ENCODE measurements at regions not wholly inside any gene's neighbourhood (a gene's known extent, or its start where the extent isn't known, plus 50 kb on each side); places are given as distances from the start of the nearest gene placed in this dataset.

DNA sequence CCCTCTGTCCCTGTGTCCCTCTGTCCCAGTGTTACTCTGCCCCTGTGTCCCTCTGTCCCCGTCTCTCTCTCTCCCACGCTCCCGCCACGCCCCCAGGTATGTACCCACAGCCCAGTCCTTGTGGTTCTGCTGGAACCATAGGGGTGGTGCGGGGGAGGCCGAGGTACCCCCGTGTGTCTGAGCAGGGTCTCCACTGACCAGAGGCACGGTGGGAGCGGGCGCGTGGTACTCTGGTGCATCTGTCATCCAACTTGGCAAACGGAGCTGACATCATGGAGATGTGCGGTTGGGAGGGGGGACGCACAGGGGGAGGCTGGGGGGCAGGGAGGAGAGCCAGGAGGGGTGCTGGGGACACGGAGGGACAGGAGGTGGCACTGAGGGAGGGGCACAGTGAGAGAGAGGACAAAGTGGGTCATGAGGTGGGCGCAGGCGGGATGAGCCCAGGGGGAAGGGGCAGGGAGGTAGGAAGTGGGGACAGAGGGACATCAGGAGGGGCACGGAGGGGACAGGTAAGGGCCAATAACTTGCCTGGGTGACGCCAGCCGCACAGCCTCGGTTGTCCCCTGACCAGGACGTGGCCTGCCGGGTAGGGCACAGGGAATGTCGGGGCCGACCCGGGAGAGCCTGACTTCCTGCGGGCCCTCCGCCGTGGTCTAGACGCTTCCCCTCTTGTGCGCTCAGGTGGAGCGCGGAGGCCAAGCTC is 163.6 kb upstream of the PDE10A start:
- no peak overlapping the region for H3K4me3 ChIP-seq (ENCODE audit: low read depth, low read length)
- TF ChIP-seq, protein P1, sequence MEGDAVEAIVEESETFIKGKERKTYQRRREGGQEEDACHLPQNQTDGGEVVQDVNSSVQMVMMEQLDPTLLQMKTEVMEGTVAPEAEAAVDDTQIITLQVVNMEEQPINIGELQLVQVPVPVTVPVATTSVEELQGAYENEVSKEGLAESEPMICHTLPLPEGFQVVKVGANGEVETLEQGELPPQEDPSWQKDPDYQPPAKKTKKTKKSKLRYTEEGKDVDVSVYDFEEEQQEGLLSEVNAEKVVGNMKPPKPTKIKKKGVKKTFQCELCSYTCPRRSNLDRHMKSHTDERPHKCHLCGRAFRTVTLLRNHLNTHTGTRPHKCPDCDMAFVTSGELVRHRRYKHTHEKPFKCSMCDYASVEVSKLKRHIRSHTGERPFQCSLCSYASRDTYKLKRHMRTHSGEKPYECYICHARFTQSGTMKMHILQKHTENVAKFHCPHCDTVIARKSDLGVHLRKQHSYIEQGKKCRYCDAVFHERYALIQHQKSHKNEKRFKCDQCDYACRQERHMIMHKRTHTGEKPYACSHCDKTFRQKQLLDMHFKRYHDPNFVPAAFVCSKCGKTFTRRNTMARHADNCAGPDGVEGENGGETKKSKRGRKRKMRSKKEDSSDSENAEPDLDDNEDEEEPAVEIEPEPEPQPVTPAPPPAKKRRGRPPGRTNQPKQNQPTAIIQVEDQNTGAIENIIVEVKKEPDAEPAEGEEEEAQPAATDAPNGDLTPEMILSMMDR (IDR thresholded peaks at IDR 0.05; ENCODE audit: low read depth, low read length) = no peak

DNA sequence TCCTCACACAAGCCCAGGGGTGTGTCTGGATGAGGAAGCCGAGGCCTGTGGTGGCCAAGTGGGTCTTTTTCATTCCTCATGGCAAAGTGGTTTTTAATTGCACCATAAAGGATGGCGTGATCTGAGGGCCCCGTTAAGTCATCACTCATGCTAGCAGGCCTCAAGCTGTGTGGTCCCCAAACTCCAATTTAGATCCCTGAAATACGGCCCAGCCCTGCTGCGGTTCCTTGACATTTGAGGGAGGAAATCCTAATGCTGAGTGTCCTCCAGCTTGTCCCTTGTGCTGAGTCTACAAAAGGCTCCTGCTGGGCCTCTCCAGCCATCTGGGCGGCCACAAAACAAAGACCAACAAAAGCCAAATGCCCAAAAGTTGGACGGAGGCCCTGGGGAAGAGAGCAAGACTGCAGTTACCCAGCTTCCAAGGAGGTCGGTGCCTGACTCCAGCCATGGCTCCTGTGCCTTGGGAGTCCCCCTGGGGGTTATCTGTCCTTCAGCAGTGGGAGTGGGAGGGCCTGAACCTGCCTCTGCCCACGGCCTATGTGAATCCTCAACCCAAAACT is 162.3 kb upstream of the PDE10A start:
- TF ChIP-seq, protein P1 (IDR thresholded peaks at IDR 0.05; ENCODE audit: low read depth, low read length) = no peak
- H3K4me3 ChIP-seq (ENCODE audit: low read depth, low read length) = no peak overlapping the region

DNA sequence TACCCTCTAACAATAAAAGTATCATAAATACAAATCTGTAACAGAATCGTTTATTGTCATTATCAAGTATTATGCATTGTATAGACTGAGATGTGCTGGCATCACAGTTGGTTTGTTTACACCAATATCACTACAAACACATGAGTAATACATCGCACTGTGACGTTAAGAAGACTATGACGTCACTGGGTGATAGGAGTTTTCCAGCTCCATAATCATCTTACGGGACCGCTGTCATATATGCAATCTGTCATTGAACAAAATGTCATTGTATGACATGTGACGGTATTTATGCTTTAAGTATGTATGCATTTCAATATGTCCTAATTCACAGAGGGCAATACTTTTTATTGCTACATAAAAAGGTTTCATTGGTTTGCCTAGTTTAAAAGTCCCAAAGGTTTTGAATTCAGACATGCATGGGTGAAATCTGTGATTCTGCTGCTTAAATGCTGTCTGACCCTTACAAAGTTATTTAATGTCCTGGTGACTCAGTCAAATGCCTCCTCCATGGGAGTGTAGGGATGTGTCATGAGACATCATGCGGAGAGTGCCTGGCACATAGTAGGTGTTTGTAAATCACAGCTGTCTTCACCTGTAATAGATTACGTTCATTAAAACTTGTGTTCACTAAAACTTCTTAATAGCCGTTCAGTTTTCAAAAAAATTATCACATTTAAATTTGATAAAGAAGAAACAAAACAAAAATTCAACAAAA is 160.7 kb upstream of the PDE10A start:
- H3K4me3 ChIP-seq (ENCODE audit: low read depth, low read length) = no peak overlapping the region
- TF ChIP-seq, protein P1 (IDR thresholded peaks at IDR 0.05; ENCODE audit: low read depth, low read length) = no peak

DNA sequence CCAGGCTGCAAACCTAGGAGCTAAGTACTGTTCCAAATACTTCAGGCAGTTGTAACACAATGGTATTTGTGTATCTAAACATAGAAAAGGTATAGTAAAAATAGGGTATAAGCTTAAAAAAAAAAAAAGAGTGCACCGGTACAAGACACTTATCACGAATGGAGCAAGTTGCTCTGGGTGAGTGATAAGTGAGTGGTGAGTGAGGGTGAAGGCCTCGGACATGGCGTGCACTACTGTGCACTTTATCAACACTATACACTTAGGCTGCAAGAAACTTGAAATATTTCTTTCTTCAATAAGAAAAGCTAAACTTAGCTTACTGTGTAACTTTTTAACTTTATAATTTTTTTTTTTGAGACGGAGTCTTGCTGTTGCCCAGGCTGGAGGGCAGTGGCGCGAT is 159.5 kb upstream of the PDE10A start:
- no peak overlapping the region for H3K4me3 ChIP-seq (ENCODE audit: low read depth, low read length)
- TF ChIP-seq, protein P1 (IDR thresholded peaks at IDR 0.05; ENCODE audit: low read depth, low read length) = no peak

DNA sequence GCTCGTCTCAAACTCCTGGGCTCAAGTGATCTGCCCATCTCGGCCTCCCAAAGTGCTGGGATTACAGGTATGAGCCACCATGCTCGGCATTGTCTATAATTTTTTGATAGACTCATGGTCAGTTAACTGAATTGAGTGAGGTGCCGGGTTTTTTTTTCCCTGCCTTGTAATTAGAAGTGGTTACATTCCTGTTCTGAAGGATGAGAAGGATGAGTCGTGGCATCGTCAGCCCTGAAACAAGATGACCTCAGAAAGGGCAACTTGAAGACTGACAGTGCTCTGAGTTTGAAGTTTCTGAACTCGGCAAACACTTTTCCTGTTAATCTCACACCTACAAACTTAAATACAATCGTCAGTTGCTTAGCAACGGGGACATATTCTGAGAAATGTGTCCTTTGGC is 158.7 kb upstream of the PDE10A start:
- TF ChIP-seq, protein P1 (IDR thresholded peaks at IDR 0.05; ENCODE audit: low read depth, low read length) = no peak

DNA sequence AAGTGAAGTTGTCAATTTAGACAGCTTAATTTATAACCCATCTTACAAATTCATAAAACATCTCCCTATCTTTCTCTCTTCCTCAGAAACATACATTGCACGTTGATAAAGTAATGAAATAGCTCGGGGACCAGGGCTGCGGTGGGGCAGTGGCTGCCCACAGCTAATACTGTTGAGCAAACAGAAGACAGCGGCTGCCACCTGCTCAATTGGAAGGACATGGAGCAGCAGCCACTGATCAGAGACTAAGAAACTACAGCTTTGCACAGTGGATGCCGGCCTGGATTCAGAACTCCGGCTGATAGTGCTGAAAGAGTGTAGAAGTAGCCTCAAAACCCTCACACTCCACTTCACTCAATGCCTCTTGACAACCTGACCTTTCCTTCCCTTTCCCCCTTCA is 157.9 kb upstream of the PDE10A start:
- TF ChIP-seq, protein P1 (IDR thresholded peaks at IDR 0.05; ENCODE audit: low read depth, low read length) = no peak
- H3K4me3 ChIP-seq (ENCODE audit: low read depth, low read length) = no peak overlapping the region

More for the DNA sequence above, 158.7 kb upstream of the PDE10A start:
- no peak overlapping the region for H3K4me3 ChIP-seq (ENCODE audit: low read depth, low read length)

DNA sequence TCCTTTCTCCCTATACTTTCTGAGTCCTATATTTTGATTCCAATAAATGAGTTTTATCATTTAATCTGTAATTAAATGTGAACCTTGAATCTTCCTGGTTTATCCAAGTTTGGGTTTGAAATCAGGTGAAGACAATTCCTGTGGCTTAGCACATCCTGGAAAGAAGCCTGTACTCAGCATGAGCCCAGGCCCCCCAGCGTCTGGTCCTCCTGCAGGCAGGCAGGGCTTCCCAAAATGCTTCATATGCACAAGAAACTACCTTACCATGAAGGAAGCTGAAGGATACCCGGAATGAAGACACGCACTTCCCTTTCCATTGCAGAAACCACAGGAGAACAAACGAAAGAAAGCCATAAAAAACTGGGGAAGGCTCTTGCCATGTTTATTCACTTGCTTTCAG is 157.4 kb upstream of the PDE10A start:
- H3K4me3 ChIP-seq (ENCODE audit: low read depth, low read length) = no peak overlapping the region
- TF ChIP-seq, protein P1 (IDR thresholded peaks at IDR 0.05; ENCODE audit: low read depth, low read length) = no peak

Data from WI38 (cell line).